ENCODE measurements at regions not wholly inside any gene's neighbourhood (a gene's known extent, or its start where the extent isn't known, plus 50 kb on each side); places are given as distances from the start of the nearest gene placed in this dataset.

- Histone ChIP-seq H3K36me3 (no peaks in the 10 kb centered on the region), H3K9me3 (ENCODE audit: low read depth) (no peaks in the 10 kb centered on the region), H3K27me3 (no peaks in the 10 kb centered on the region), H3K4me1 (ENCODE audit: low read depth) (peaks cover 17% of the 10 kb centered on the region), H3K27ac (no peak overlapping the region), H3K4me3 (no peak overlapping the region)
- DNase-seq (ENCODE audit: low read depth in 1 of 2, low spot score in 1 of 2): no peak
- no peak for TF ChIP-seq CTCF (IDR thresholded peaks at IDR 0.05; ENCODE audit: low read depth, low read length)
Observed at GRCh38 chr5:29089591-29090130, 2051.3 kb upstream of the CDH9 start.

GRCh38 chr5:29085142-29085541 lies 2046.8 kb upstream of the CDH9 start:
- DNase-seq (ENCODE audit: low read depth in 1 of 2, low spot score in 1 of 2): no peak
- Histone ChIP-seq H3K4me3 (no peak overlapping the region), H3K36me3 (no peaks in the 10 kb centered on the region), H3K27me3 (no peaks in the 10 kb centered on the region), H3K27ac (no peak overlapping the region), H3K4me1 (ENCODE audit: low read depth) (peaks cover 17% of the 10 kb centered on the region), H3K9me3 (ENCODE audit: low read depth) (no peaks in the 10 kb centered on the region)
- TF ChIP-seq CTCF (IDR thresholded peaks at IDR 0.05; ENCODE audit: low read depth, low read length): no peak

- TF ChIP-seq CTCF (IDR thresholded peaks at IDR 0.05; ENCODE audit: low read depth, low read length): no peak
- H3K36me3 ChIP-seq: no peaks in the 10 kb centered on the region
- H3K9me3 ChIP-seq (ENCODE audit: low read depth): no peaks in the 10 kb centered on the region
- no peaks in the 10 kb centered on the region for H3K27me3 ChIP-seq
- no peak overlapping the region for H3K4me3 ChIP-seq
- no peaks in the 10 kb centered on the region for H3K4me1 ChIP-seq (ENCODE audit: low read depth)
- no peak overlapping the region for H3K27ac ChIP-seq
- DNase-seq (ENCODE audit: low read depth in 1 of 2, low spot score in 1 of 2): no peak
Observed at GRCh38 chr5:29079771-29080170, 2041.4 kb upstream of the CDH9 start.

GRCh38 chr5:29077451-29077850 lies 2039.1 kb upstream of the CDH9 start:
- H3K4me3 ChIP-seq: no peak overlapping the region
- TF ChIP-seq CTCF (IDR thresholded peaks at IDR 0.05; ENCODE audit: low read depth, low read length): no peak
- H3K27me3 ChIP-seq: no peaks in the 10 kb centered on the region
- no peak overlapping the region for H3K27ac ChIP-seq
- DNase-seq (ENCODE audit: low read depth in 1 of 2, low spot score in 1 of 2): no peak
- no peaks in the 10 kb centered on the region for H3K9me3 ChIP-seq (ENCODE audit: low read depth)
- no peaks in the 10 kb centered on the region for H3K36me3 ChIP-seq
- no peaks in the 10 kb centered on the region for H3K4me1 ChIP-seq (ENCODE audit: low read depth)

GRCh38 chr5:29069104-29069402 lies 2030.7 kb upstream of the CDH9 start:
- no peak for TF ChIP-seq CTCF (IDR thresholded peaks at IDR 0.05; ENCODE audit: low read depth, low read length)
- Histone ChIP-seq H3K36me3 (no peaks in the 10 kb centered on the region), H3K4me1 (ENCODE audit: low read depth) (no peaks in the 10 kb centered on the region), H3K27me3 (no peaks in the 10 kb centered on the region), H3K9me3 (ENCODE audit: low read depth) (no peaks in the 10 kb centered on the region), H3K27ac (no peak overlapping the region), H3K4me3 (no peak overlapping the region)
- no peak for DNase-seq (ENCODE audit: low read depth in 1 of 2, low spot score in 1 of 2)

GRCh38 chr5:29061381-29061780 lies 2023.0 kb upstream of the CDH9 start:
- no peak for TF ChIP-seq CTCF (IDR thresholded peaks at IDR 0.05; ENCODE audit: low read depth, low read length)
- no peaks in the 10 kb centered on the region for H3K36me3 ChIP-seq
- no peak overlapping the region for H3K27ac ChIP-seq
- H3K4me3 ChIP-seq: no peak overlapping the region
- no peaks in the 10 kb centered on the region for H3K9me3 ChIP-seq (ENCODE audit: low read depth)
- no peaks in the 10 kb centered on the region for H3K4me1 ChIP-seq (ENCODE audit: low read depth)
- H3K27me3 ChIP-seq: no peaks in the 10 kb centered on the region
- no peak for DNase-seq (ENCODE audit: low read depth in 1 of 2, low spot score in 1 of 2)

All from cardiac muscle cell (in vitro differentiated cells and primary cell).